C4-2B (cell line): ENCODE measurements at regions not wholly inside any gene's neighbourhood (a gene's known extent, or its start where the extent isn't known, plus 50 kb on each side); places are given as distances from the start of the nearest gene placed in this dataset.

ENCODE experiments used
- H3K27ac ChIP-seq: fragments of 450-650 bp; 2 replicates; pipeline ENCODE4 v1.5.1; 2017
- CTCF ChIP-seq: fragments of 450-650 bp; conservative IDR thresholded peaks from 2 replicates; pipeline ENCODE4 v1.5.1; 2017; ENCODE audit warnings: mild to moderate bottlenecking
- ZFX ChIP-seq: fragments of 450-650 bp; IDR thresholded peaks from 2 replicates; pipeline ENCODE4 v1.6.1; 2017

GRCh38 chr3:22977042-22977441 lies 226.1 kb upstream of the UBE2E2 start:
- H3K27ac ChIP-seq, result no peak overlapping the region
- no peak for TF ChIP-seq ZFX
- no peak for TF ChIP-seq CTCF

GRCh38 chr3:22977650-22978289 lies 225.4 kb upstream of the UBE2E2 start:
- no peak for TF ChIP-seq ZFX
- no peak for TF ChIP-seq CTCF
- no peak overlapping the region for H3K27ac ChIP-seq

- TF ChIP-seq CTCF, result no peak
- TF ChIP-seq ZFX, result no peak
- H3K27ac ChIP-seq, result no peak overlapping the region
Measured at GRCh38 chr3:22979581-22979980, 223.5 kb upstream of the UBE2E2 start.

- TF ChIP-seq ZFX, result no peak
- no peak overlapping the region for H3K27ac ChIP-seq
Measured at GRCh38 chr3:22980346-22980745, 222.8 kb upstream of the UBE2E2 start.

- TF ChIP-seq CTCF (no peak), ZFX (no peak)
Measured at GRCh38 chr3:22981166-22981565, 222.0 kb upstream of the UBE2E2 start.

GRCh38 chr3:22981861-22982260 lies 221.3 kb upstream of the UBE2E2 start:
- TF ChIP-seq ZFX (no peak), CTCF (no peak)
- H3K27ac ChIP-seq, result no peak overlapping the region

More at GRCh38 chr3:22981166-22981565, 222.0 kb upstream of the UBE2E2 start:
- no peak overlapping the region for H3K27ac ChIP-seq

GRCh38 chr3:22982981-22983587 lies 220.0 kb upstream of the UBE2E2 start:
- TF ChIP-seq ZFX (no peak), CTCF (no peak)

GRCh38 chr3:22986958-22987357 lies 216.2 kb upstream of the UBE2E2 start:
- TF ChIP-seq CTCF (no peak), ZFX (no peak)
- H3K27ac ChIP-seq, result no peak overlapping the region

More at GRCh38 chr3:22982981-22983587, 220.0 kb upstream of the UBE2E2 start:
- H3K27ac ChIP-seq, result no peak overlapping the region
